Psoas muscle (tissue), 7 donors: ENCODE measurements at regions not wholly inside any gene's neighbourhood (a gene's known extent, or its start where the extent isn't known, plus 50 kb on each side); places are given as distances from the start of the nearest gene placed in this dataset.
"Not testable (repeated sequence)": the region's sequence is repeated elsewhere in the genome, so short reads cannot be mapped to it uniquely, and the experiment has no call there.

Experiments used
- ATAC-seq, 4 donors: fragments of 200-7000 bp; cut with Tn5 transposase; one replicate each; pipeline ENCODE4 v1.9.1; 2020; ENCODE audit warnings: moderate library complexity in 3 of 4, mild to moderate bottlenecking in 2 of 4
- DNase-seq, 2 donors: peaks; one replicate each; pipeline ENCODE4 v3.0.0-alpha.2; 2020
- H3K27ac ChIP-seq: fragments of 200-600 bp; one replicate; pipeline ENCODE4 v1.8.0; 2022
- H3K27me3 ChIP-seq, 3 donors: fragments of 200-600 bp in 1 of 3; one replicate each; pipeline versions ENCODE4 v1.6.1 to v1.8.0; 2013 to 2022; ENCODE audit warnings: low read length in 2 of 3, mild to moderate bottlenecking in 2 of 3, moderate library complexity in 1 of 3; ENCODE audit not compliant: insufficient read depth in 3 of 3
- H3K36me3 ChIP-seq, 2 donors: fragments of 200-600 bp in 1 of 2; one replicate each; pipeline versions ENCODE4 v1.6.1 to v1.8.0; 2013 to 2022; ENCODE audit warnings: low read depth in 1 of 2, mild to moderate bottlenecking in 1 of 2, moderate library complexity in 1 of 2; ENCODE audit not compliant: insufficient read depth in 1 of 2
- H3K4me1 ChIP-seq: fragments of 200-600 bp; one replicate; pipeline ENCODE4 v1.8.0; 2022
- H3K4me3 ChIP-seq: fragments of 200-600 bp; one replicate; pipeline ENCODE4 v1.8.0; 2022; ENCODE audit warnings: mild to moderate bottlenecking
- H3K9me3 ChIP-seq: fragments of 200-600 bp; one replicate; pipeline ENCODE4 v1.8.0; 2022
- CTCF ChIP-seq: fragments of 200-600 bp; IDR thresholded peaks from one replicate; pipeline ENCODE4 v1.8.0; 2022; ENCODE audit warnings: antibody characterized with exemption
- WGBS, 3 donors: extraction: QIAGEN DNeasy Blood & Tissue Kit; methylation state at CpG; one replicate each; pipeline versions ENCODE4 v1.1.6 to v1.1.7; 2013; 5-methylcytosine and 5-hydroxymethylcytosine counted together
- intact Hi-C, 2 donors: fragments of 100-400 bp; cut with DNase I; formaldehyde crosslinking; loops; one replicate each; pipeline versions ENCODE4 v1.11.0 to v1.14.2; 2022
- donor health status: healthy with polysubstance abuse.
- donor health status: DM: no; HTN: no; CAD: no; lungs with moderate emphysema.
- donor health status: Bipolar disorder and iron deficiency.
- donor health status: healthy.
- donor health status: DM: yes; HTN: yes; CAD: no.
- donor health status: DM: no; HTN: no; CAD: no.
- donor health status: DM: yes; HTN: yes; CAD: no.

- H3K4me1 ChIP-seq: no peaks in the 10 kb centered on the region
- no peak overlapping the region for H3K27ac ChIP-seq
- intact Hi-C loops: no loop called here
- ATAC-seq (no peak), DNase-seq (no peak)
- TF ChIP-seq CTCF: no peak
- no peaks in the 10 kb centered on the region for H3K27me3 ChIP-seq
- no peaks in the 10 kb centered on the region for H3K36me3 ChIP-seq
- WGBS, 3 donors: 82 to 92% (median 85%) methylated on average over 1 of the region's 1 CpG
- H3K9me3 ChIP-seq: no peaks in the 10 kb centered on the region
- H3K4me3 ChIP-seq: no peak overlapping the region
These were observed 1338.5 kb downstream of the AMY1C start for GRCh38 chr1:105088166-105088565.

GRCh38 chr1:105093893-105094292, 1344.2 kb downstream of the AMY1C start:
- not testable (repeated sequence) for DNase-seq

GRCh38 chr1:105100102-105100501, 1350.4 kb downstream of the AMY1C start:
- ATAC-seq: no peak
- no peak overlapping the region for H3K4me3 ChIP-seq
- intact Hi-C loops: no loop called here

More at GRCh38 chr1:105093893-105094292, 1344.2 kb downstream of the AMY1C start:
- H3K27ac ChIP-seq, H3K36me3 ChIP-seq, intact Hi-C loops, H3K27me3 ChIP-seq, H3K4me1 ChIP-seq, ATAC-seq, H3K9me3 ChIP-seq, H3K4me3 ChIP-seq: not testable (repeated sequence)
- WGBS, 3 donors: 100% methylated on average over 1 of the region's 1 CpG

GRCh38 chr1:105101261-105101660, 1351.6 kb downstream of the AMY1C start:
- no peaks in the 10 kb centered on the region for H3K4me1 ChIP-seq
- DNase-seq: no peak
- no peaks in the 10 kb centered on the region for H3K27me3 ChIP-seq
- no peak for ATAC-seq
- H3K9me3 ChIP-seq: no peaks in the 10 kb centered on the region
- 45 to 49% (median 48%) methylated on average over 3 of the region's 3 CpGs for WGBS, 3 donors
- no peak overlapping the region for H3K4me3 ChIP-seq
- intact Hi-C loops: no loop called here
- H3K27ac ChIP-seq: no peak overlapping the region
- no peaks in the 10 kb centered on the region for H3K36me3 ChIP-seq
- no peak for TF ChIP-seq CTCF

More at GRCh38 chr1:105100102-105100501, 1350.4 kb downstream of the AMY1C start:
- Histone ChIP-seq H3K36me3 (no peaks in the 10 kb centered on the region), H3K27me3 (no peaks in the 10 kb centered on the region), H3K4me1 (no peaks in the 10 kb centered on the region), H3K27ac (no peak overlapping the region), H3K9me3 (no peaks in the 10 kb centered on the region)
- WGBS, 3 donors: 26 to 33% (median 27%) methylated on average over 1 of the region's 1 CpG
- no peak for DNase-seq
- no peak for TF ChIP-seq CTCF

GRCh38 chr1:105102371-105102770, 1352.7 kb downstream of the AMY1C start:
- Histone ChIP-seq H3K27ac (no peak overlapping the region), H3K9me3 (no peaks in the 10 kb centered on the region), H3K27me3 (no peaks in the 10 kb centered on the region), H3K4me1 (no peaks in the 10 kb centered on the region), H3K4me3 (no peak overlapping the region), H3K36me3 (no peaks in the 10 kb centered on the region)
- TF ChIP-seq CTCF: no peak
- intact Hi-C loops: no loop called here
- no peak for DNase-seq
- 74 to 78% (median 74%) methylated on average over 3 of the region's 3 CpGs for WGBS, 3 donors
- no peak for ATAC-seq
